ENCODE measurements at regions not wholly inside any gene's neighbourhood (a gene's known extent, or its start where the extent isn't known, plus 50 kb on each side); places are given as distances from the start of the nearest gene placed in this dataset.

DNA sequence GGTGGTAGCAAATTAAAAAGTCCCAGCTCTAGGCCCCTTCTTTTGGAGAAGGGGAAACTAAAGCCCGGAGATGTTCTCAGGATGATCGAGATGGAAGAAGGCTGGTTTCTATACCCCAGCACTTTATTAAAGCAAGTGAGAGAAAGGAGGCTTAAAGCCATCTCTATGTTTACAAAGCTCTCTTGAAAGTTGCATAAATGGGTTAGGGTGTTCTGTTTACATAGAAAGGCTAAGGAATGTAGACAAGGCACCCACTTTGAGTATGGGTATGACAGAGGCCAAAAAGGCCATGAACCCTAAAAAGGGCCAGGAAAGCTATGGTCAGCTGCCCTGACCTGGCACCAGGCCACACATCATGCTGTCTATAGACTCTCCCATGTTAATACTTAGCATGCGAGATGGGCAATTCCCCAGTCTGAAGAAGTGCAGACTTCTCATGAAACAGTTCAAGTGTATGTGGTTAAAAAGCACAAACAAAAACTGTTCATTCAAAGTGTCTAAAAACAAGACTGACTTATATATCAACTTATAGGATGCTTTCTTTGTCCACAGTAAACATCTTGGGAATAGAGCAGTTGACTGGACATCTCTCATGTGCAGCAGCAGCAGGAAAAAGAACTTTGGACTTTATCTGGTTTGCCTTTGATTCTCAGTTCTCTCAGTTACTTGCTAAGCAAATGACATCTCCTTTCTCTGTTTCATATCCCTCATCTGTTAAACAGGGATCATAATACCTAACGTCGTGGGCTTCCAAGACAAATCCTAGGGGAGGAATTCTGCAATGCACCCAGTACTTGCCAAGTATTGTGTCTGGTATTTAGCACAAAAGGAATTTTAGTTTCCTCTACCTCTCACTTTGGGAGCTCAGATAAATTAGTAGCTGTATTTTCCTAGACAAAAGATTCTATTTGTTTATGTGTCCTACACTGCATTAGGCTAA lies 521.6 kb downstream of the PLPP3 start:
- no peak overlapping the region for H2AFZ ChIP-seq (ENCODE audit: low read depth, low read length)
- 52% methylated on average over 2 of the region's 5 CpGs for WGBS
- no peak overlapping the region for H3K18ac ChIP-seq (ENCODE audit: low read depth in 1 of 2, low read length in 2 of 2)
- no peaks in the 10 kb centered on the region for H3K4me1 ChIP-seq (ENCODE audit: control insufficient read depth, insufficient read depth, low read depth, low read length)
- no peak overlapping the region for H2BK12ac ChIP-seq (ENCODE audit: low read length in 2 of 2)
- no peak overlapping the region for H4K91ac ChIP-seq (ENCODE audit: low read length)
- H3K9me3 ChIP-seq (ENCODE audit: control insufficient read depth, low read length), result no peaks in the 10 kb centered on the region
- no peak overlapping the region for H2AK5ac ChIP-seq (ENCODE audit: low read length, severe bottlenecking)
- no peak overlapping the region for H2BK5ac ChIP-seq (ENCODE audit: low read depth, low read length, poor library complexity, severe bottlenecking)
- H3K4ac ChIP-seq (ENCODE audit: low read depth in 1 of 2, low read length in 2 of 2), result no peak overlapping the region
- H3K23ac ChIP-seq (ENCODE audit: low read length in 2 of 2), result no peak overlapping the region
- no peaks in the 10 kb centered on the region for H3K27me3 ChIP-seq (ENCODE audit: control insufficient read depth in 1 of 2, insufficient read depth in 1 of 2, low read length in 2 of 2)
- H3K9ac ChIP-seq (ENCODE audit: low read length), result no peak overlapping the region
- H3K36me3 ChIP-seq (ENCODE audit: control insufficient read depth in 1 of 2, insufficient read depth in 2 of 2, low read depth in 1 of 2, low read length in 2 of 2), result peaks cover 0 to 6% of the 10 kb centered on the region in 2 experiments
- H4K8ac ChIP-seq (ENCODE audit: low read length), result no peak overlapping the region
- H3K4me3 ChIP-seq (ENCODE audit: insufficient read depth in 1 of 2, low read depth in 1 of 2, low read length in 2 of 2), result peak overlapping the region in 1 of 2 experiments; percentile 1
- no peak overlapping the region for H2BK120ac ChIP-seq (ENCODE audit: low read depth, low read length)
- H3K27ac ChIP-seq (ENCODE audit: low read length, poor library complexity, severe bottlenecking), result no peak overlapping the region
- H3K4me2 ChIP-seq (ENCODE audit: low read length, poor library complexity, severe bottlenecking), result no peak overlapping the region
- H3K79me1 ChIP-seq (replicated peaks; ENCODE audit: low read length, poor library complexity, severe bottlenecking), result no peaks in the 10 kb centered on the region
- DNase-seq, result peak; percentile 89
- H2BK15ac ChIP-seq (ENCODE audit: low read depth, poor library complexity, severe bottlenecking), result no peak overlapping the region
- H3K14ac ChIP-seq (ENCODE audit: low read length in 2 of 2), result no peak overlapping the region

DNA sequence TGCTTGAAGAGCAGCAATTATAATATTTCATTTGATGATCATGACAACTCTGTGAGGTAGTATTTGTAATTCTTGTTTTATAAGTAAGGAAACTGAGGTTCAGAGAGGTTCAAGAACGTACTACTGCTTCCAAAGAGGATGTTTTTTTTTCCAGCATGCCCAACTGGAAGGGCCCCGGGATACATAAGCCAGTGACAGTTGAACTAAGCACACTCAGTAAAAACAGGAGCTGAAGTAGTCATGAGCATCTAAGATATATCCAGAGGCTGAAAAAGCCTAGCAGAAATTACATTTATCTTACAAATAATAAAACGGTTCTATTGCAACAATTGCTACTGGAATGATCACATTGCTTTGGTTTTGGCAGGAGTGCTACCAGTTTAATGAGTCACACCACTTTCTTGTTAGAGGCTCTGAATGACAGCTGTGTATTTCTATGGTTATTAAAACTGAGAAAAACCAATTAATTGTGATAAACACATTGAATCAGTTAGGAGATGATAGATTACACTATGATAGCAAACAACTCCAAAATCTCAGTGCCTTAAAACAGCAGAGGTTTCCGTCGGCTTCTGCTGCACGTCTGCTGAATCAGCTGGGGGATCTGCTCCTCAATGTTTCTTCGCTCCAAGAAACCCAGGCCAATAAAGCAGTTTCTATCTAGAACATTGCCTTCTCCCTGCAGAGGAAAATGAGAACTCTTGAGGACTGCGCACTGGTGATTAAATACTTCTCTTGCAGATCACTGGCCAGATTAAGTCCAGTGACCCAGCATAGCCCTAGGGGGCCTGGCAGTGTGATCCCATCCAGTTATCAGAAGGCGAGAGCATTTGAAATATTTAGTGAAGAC lies 522.7 kb downstream of the PLPP3 start:
- Histone ChIP-seq H2BK12ac (ENCODE audit: low read length in 2 of 2) (no peak overlapping the region), H3K4ac (ENCODE audit: low read depth in 1 of 2, low read length in 2 of 2) (peak overlapping the region in 1 of 2 experiments; percentile 43), H3K9me3 (ENCODE audit: control insufficient read depth, low read length) (no peaks in the 10 kb centered on the region), H2BK15ac (ENCODE audit: low read depth, poor library complexity, severe bottlenecking) (no peak overlapping the region), H3K4me2 (ENCODE audit: low read length, poor library complexity, severe bottlenecking) (no peak overlapping the region), H3K4me3 (ENCODE audit: insufficient read depth in 1 of 2, low read depth in 1 of 2, low read length in 2 of 2) (peak overlapping the region in 1 of 2 experiments; percentile 42), H3K36me3 (ENCODE audit: control insufficient read depth in 1 of 2, insufficient read depth in 2 of 2, low read depth in 1 of 2, low read length in 2 of 2) (peaks cover 0 to 6% of the 10 kb centered on the region in 2 experiments), H3K18ac (ENCODE audit: low read depth in 1 of 2, low read length in 2 of 2) (no peak overlapping the region), H4K8ac (ENCODE audit: low read length) (no peak overlapping the region), H2AK5ac (ENCODE audit: low read length, severe bottlenecking) (no peak overlapping the region), H3K9ac (ENCODE audit: low read length) (peak overlapping the region; percentile 63), H2BK120ac (ENCODE audit: low read depth, low read length) (no peak overlapping the region), H3K23ac (ENCODE audit: low read length in 2 of 2) (no peak overlapping the region), H3K4me1 (ENCODE audit: control insufficient read depth, insufficient read depth, low read depth, low read length) (no peaks in the 10 kb centered on the region), H2AFZ (ENCODE audit: low read depth, low read length) (no peak overlapping the region), H3K27me3 (ENCODE audit: control insufficient read depth in 1 of 2, insufficient read depth in 1 of 2, low read length in 2 of 2) (no peaks in the 10 kb centered on the region), H4K91ac (ENCODE audit: low read length) (no peak overlapping the region), H3K79me1 (replicated peaks; ENCODE audit: low read length, poor library complexity, severe bottlenecking) (no peaks in the 10 kb centered on the region), H3K27ac (ENCODE audit: low read length, poor library complexity, severe bottlenecking) (no peak overlapping the region), H3K14ac (ENCODE audit: low read length in 2 of 2) (no peak overlapping the region), H2BK5ac (ENCODE audit: low read depth, low read length, poor library complexity, severe bottlenecking) (no peak overlapping the region)
- peak; percentile 65 for DNase-seq
- 58% methylated on average over 9 of the region's 9 CpGs for WGBS

DNA sequence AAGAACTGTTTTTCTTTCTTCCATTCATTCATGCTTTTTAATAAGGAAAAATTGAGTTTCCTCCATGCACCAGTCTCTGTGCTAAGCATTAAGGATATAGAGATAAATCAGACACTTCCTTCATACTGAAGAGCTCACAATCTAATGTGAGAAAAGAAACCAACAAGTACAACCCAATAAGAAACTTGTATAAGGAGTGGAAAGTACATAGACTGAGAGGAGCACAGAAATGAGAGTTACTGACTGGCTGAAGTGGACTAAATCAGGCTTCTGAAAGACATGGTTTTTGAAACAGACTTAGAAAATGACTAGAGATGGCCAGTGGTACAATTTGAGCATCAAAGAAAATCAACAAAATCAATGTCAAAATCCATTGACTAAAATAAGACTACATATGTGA lies 524.4 kb downstream of the PLPP3 start:
- H3K9ac ChIP-seq (ENCODE audit: low read length), result no peak overlapping the region
- no peak overlapping the region for H3K23ac ChIP-seq (ENCODE audit: low read length in 2 of 2)
- no peak overlapping the region for H2BK5ac ChIP-seq (ENCODE audit: low read depth, low read length, poor library complexity, severe bottlenecking)
- DNase-seq, result no peak
- H3K18ac ChIP-seq (ENCODE audit: low read depth in 1 of 2, low read length in 2 of 2), result no peak overlapping the region
- no peak overlapping the region for H3K27ac ChIP-seq (ENCODE audit: low read length, poor library complexity, severe bottlenecking)
- no peak overlapping the region for H3K14ac ChIP-seq (ENCODE audit: low read length in 2 of 2)
- H3K27me3 ChIP-seq (ENCODE audit: control insufficient read depth in 1 of 2, insufficient read depth in 1 of 2, low read length in 2 of 2), result no peaks in the 10 kb centered on the region
- no peaks in the 10 kb centered on the region for H3K9me3 ChIP-seq (ENCODE audit: control insufficient read depth, low read length)
- H3K4ac ChIP-seq (ENCODE audit: low read depth in 1 of 2, low read length in 2 of 2), result no peak overlapping the region
- no peak overlapping the region for H4K91ac ChIP-seq (ENCODE audit: low read length)
- no peak overlapping the region for H2BK120ac ChIP-seq (ENCODE audit: low read depth, low read length)
- no peak overlapping the region for H2BK15ac ChIP-seq (ENCODE audit: low read depth, poor library complexity, severe bottlenecking)
- no peak overlapping the region for H3K4me3 ChIP-seq (ENCODE audit: insufficient read depth in 1 of 2, low read depth in 1 of 2, low read length in 2 of 2)
- no peak overlapping the region for H3K4me2 ChIP-seq (ENCODE audit: low read length, poor library complexity, severe bottlenecking)
- no peaks in the 10 kb centered on the region for H3K4me1 ChIP-seq (ENCODE audit: control insufficient read depth, insufficient read depth, low read depth, low read length)
- H4K8ac ChIP-seq (ENCODE audit: low read length), result no peak overlapping the region
- no peak overlapping the region for H2BK12ac ChIP-seq (ENCODE audit: low read length in 2 of 2)
- H2AFZ ChIP-seq (ENCODE audit: low read depth, low read length), result no peak overlapping the region
- H2AK5ac ChIP-seq (ENCODE audit: low read length, severe bottlenecking), result no peak overlapping the region
- H3K79me1 ChIP-seq (replicated peaks; ENCODE audit: low read length, poor library complexity, severe bottlenecking), result no peaks in the 10 kb centered on the region
- peaks cover 0 to 4% of the 10 kb centered on the region in 2 experiments for H3K36me3 ChIP-seq (ENCODE audit: control insufficient read depth in 1 of 2, insufficient read depth in 2 of 2, low read depth in 1 of 2, low read length in 2 of 2)

DNA sequence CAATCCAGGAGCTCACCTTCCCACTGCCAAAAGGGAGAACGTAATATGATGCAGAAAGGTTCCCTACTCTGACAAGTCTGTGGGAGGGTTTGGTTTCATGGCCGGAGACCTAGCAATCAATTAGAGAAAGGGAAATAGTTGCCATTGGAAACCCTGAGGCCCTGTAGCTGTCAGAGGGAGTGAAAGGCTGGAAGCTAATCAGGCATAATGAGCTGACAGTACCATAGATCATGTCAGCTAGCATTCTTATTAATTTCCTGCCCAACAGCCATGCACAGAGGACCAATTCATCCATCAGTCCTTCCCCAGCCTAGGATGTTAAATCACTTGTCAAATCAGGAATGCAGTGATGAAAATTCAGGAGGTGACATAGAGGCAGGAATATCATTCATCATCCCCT lies 527.3 kb downstream of the PLPP3 start:
- H2BK5ac ChIP-seq (ENCODE audit: low read depth, low read length, poor library complexity, severe bottlenecking), result no peak overlapping the region
- no peak overlapping the region for H3K4me2 ChIP-seq (ENCODE audit: low read length, poor library complexity, severe bottlenecking)
- H3K23ac ChIP-seq (ENCODE audit: low read length in 2 of 2), result no peak overlapping the region
- WGBS, result 86% methylated on average over 2 of the region's 2 CpGs
- H3K4ac ChIP-seq (ENCODE audit: low read depth in 1 of 2, low read length in 2 of 2), result no peak overlapping the region
- no peaks in the 10 kb centered on the region for H3K27me3 ChIP-seq (ENCODE audit: control insufficient read depth in 1 of 2, insufficient read depth in 1 of 2, low read length in 2 of 2)
- DNase-seq, result no peak
- no peak overlapping the region for H4K91ac ChIP-seq (ENCODE audit: low read length)
- no peak overlapping the region for H2AFZ ChIP-seq (ENCODE audit: low read depth, low read length)
- H3K9ac ChIP-seq (ENCODE audit: low read length), result no peak overlapping the region
- H2BK12ac ChIP-seq (ENCODE audit: low read length in 2 of 2), result no peak overlapping the region
- H2BK120ac ChIP-seq (ENCODE audit: low read depth, low read length), result no peak overlapping the region
- no peaks in the 10 kb centered on the region for H3K36me3 ChIP-seq (ENCODE audit: control insufficient read depth in 1 of 2, insufficient read depth in 2 of 2, low read depth in 1 of 2, low read length in 2 of 2)
- no peak overlapping the region for H3K27ac ChIP-seq (ENCODE audit: low read length, poor library complexity, severe bottlenecking)
- no peaks in the 10 kb centered on the region for H3K4me1 ChIP-seq (ENCODE audit: control insufficient read depth, insufficient read depth, low read depth, low read length)
- no peak overlapping the region for H3K18ac ChIP-seq (ENCODE audit: low read depth in 1 of 2, low read length in 2 of 2)
- no peak overlapping the region for H2BK15ac ChIP-seq (ENCODE audit: low read depth, poor library complexity, severe bottlenecking)
- no peaks in the 10 kb centered on the region for H3K79me1 ChIP-seq (replicated peaks; ENCODE audit: low read length, poor library complexity, severe bottlenecking)
- H4K8ac ChIP-seq (ENCODE audit: low read length), result peak overlapping the region; percentile 19
- no peaks in the 10 kb centered on the region for H3K9me3 ChIP-seq (ENCODE audit: control insufficient read depth, low read length)
- no peak overlapping the region for H3K14ac ChIP-seq (ENCODE audit: low read length in 2 of 2)
- no peak overlapping the region for H2AK5ac ChIP-seq (ENCODE audit: low read length, severe bottlenecking)
- H3K4me3 ChIP-seq (ENCODE audit: insufficient read depth in 1 of 2, low read depth in 1 of 2, low read length in 2 of 2), result no peak overlapping the region
